C4-2B (cell line): ENCODE measurements at regions not wholly inside any gene's neighbourhood (a gene's known extent, or its start where the extent isn't known, plus 50 kb on each side); places are given as distances from the start of the nearest gene placed in this dataset.
"Not testable (repeated sequence)": the region's sequence is repeated elsewhere in the genome, so short reads cannot be mapped to it uniquely, and the experiment has no call there.

Experiments
- CTCF ChIP-seq: fragments of 450-650 bp; conservative IDR thresholded peaks from 2 replicates; pipeline ENCODE4 v1.5.1; 2017; ENCODE audit warnings: mild to moderate bottlenecking
- ZFX ChIP-seq: fragments of 450-650 bp; IDR thresholded peaks from 2 replicates; pipeline ENCODE4 v1.6.1; 2017

DNA sequence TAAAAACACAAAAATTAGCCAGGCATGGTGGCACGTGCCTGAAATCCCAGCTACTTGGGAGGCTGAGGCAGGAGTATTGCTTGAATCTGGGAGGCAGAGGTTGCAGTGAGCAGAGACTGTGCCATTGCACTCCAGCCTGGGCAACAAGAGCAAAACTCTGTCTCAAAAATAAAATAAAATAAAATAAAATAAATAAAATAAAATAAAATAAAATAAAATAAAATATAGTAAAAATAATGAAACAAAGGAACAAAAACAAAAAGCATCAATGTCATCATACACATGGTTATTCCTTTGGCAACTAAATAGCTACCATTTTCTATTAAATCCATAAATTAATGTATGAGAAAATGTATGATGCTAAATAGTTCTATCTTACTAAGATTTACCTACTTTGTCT lies 1123.9 kb downstream of the MRPL39 start:
- TF ChIP-seq ZFX, CTCF: not testable (repeated sequence)
